ENCODE measurements at regions not wholly inside any gene's neighbourhood (a gene's known extent, or its start where the extent isn't known, plus 50 kb on each side); places are given as distances from the start of the nearest gene placed in this dataset.

GRCh38 chr10:91080776-91081175 lies 139.7 kb upstream of the PCGF5 start:
- ChIA-PET CTCF (interaction anchor here (1.3 to 1.8 kb wide), 2 partner anchors 10 to 106 kb away, joined by 3 to 4 read pairs; no protein-coding TSS in a partner anchor), POLR2A (no interaction called here)
- DNase-seq: no peak
- no peaks in the 10 kb centered on the region for H3K9me3 ChIP-seq
- no peak overlapping the region for H3K9ac ChIP-seq
- no peaks in the 10 kb centered on the region for H3K79me2 ChIP-seq (ENCODE audit: insufficient read depth)
- no peaks in the 10 kb centered on the region for H4K20me1 ChIP-seq (ENCODE audit: insufficient read depth)
- H3K4me2 ChIP-seq: no peak overlapping the region
- no peak overlapping the region for H3K27ac ChIP-seq (ENCODE audit: low read depth in 2 of 2, low read length in 1 of 2)
- no peaks in the 10 kb centered on the region for H3K36me3 ChIP-seq (replicated peaks in 1 of 2; ENCODE audit: control insufficient read depth in 1 of 2, insufficient read depth in 2 of 2, low read length in 1 of 2)
- H2AFZ ChIP-seq (ENCODE audit: low read depth): no peak overlapping the region
- H3F3A ChIP-seq (replicated peaks; ENCODE audit: insufficient read depth): no peaks in the 10 kb centered on the region
- no peak overlapping the region for H3K4me3 ChIP-seq (ENCODE audit: low read depth in 2 of 2, low read length in 1 of 2)
- peaks cover 0 to 15% of the 10 kb centered on the region in 2 experiments; a peak in 2 of 4 replicates for H3K4me1 ChIP-seq (ENCODE audit: control insufficient read depth in 1 of 2, insufficient read depth in 2 of 2, low read depth in 1 of 2, low read length in 1 of 2)
- H3K27me3 ChIP-seq (ENCODE audit: insufficient read depth): no peaks in the 10 kb centered on the region
- H3K9me2 ChIP-seq: no peaks in the 10 kb centered on the region
- 54% methylated on average over 1 of the region's 1 CpG for WGBS (ENCODE audit: low lambda C conversion rate)
- no peak for TF ChIP-seq POLR2AphosphoS5 (IDR thresholded peaks at IDR 0.05; ENCODE audit: low read depth, low read length)
- no peak for TF ChIP-seq TEAD4 (IDR thresholded peaks at IDR 0.05; ENCODE audit: borderline replicate concordance, insufficient read depth)
- no peak for TF ChIP-seq SIN3A (IDR thresholded peaks at IDR 0.05; ENCODE audit: borderline replicate concordance, low read depth, low read length)
- TF ChIP-seq NFIC (IDR thresholded peaks at IDR 0.05; ENCODE audit: borderline replicate concordance): no peak

DNA sequence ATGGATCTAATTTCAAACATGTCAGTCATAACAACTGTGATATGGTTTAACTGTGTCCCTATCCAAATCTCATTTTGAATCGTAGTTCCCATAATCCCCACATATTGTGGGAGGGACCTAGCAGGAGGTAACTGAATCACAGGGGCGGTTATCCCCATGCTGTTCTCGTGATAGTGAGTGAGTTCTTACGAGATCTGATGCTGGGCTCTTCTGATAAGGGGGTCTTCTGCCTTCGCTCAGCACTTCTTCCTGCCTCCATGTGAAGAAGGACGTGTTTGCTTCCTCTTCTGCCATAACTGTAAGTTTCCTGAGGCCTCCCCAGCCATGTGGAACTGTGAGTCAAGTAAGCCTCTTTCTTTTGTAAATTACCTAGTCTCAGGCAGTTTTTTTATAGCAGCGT lies 138.0 kb upstream of the PCGF5 start:
- DNase-seq: no peak
- Histone ChIP-seq H3K36me3 (replicated peaks in 1 of 2; ENCODE audit: control insufficient read depth in 1 of 2, insufficient read depth in 2 of 2, low read length in 1 of 2) (no peaks in the 10 kb centered on the region), H3K9me2 (no peaks in the 10 kb centered on the region), H2AFZ (ENCODE audit: low read depth) (no peak overlapping the region), H3F3A (replicated peaks; ENCODE audit: insufficient read depth) (no peaks in the 10 kb centered on the region), H3K4me3 (ENCODE audit: low read depth in 2 of 2, low read length in 1 of 2) (no peak overlapping the region), H3K27ac (ENCODE audit: low read depth in 2 of 2, low read length in 1 of 2) (no peak overlapping the region), H3K79me2 (ENCODE audit: insufficient read depth) (no peaks in the 10 kb centered on the region), H3K27me3 (ENCODE audit: insufficient read depth) (no peaks in the 10 kb centered on the region), H3K4me1 (ENCODE audit: control insufficient read depth in 1 of 2, insufficient read depth in 2 of 2, low read depth in 1 of 2, low read length in 1 of 2) (peaks cover 0 to 14% of the 10 kb centered on the region in 2 experiments; a peak in 2 of 4 replicates), H3K9ac (no peak overlapping the region), H3K4me2 (no peak overlapping the region), H3K9me3 (no peaks in the 10 kb centered on the region), H4K20me1 (ENCODE audit: insufficient read depth) (no peaks in the 10 kb centered on the region)
- ChIA-PET CTCF (interaction anchor here (1.8 kb wide), 1 partner anchor 8 kb away, joined by 4 read pairs; no protein-coding TSS in a partner anchor), POLR2A (no interaction called here)
- WGBS (ENCODE audit: low lambda C conversion rate): 66% methylated on average over 7 of the region's 7 CpGs
- no peak for TF ChIP-seq EP300 (IDR thresholded peaks at IDR 0.05; ENCODE audit: borderline replicate concordance in 1 of 2, low read depth in 1 of 2, low read length in 1 of 2)
- TF ChIP-seq USF1 (IDR thresholded peaks at IDR 0.05; ENCODE audit: borderline replicate concordance, low read depth): no peak
- no peak for TF ChIP-seq RAD21 (IDR thresholded peaks at IDR 0.05; ENCODE audit: low read length)
- TF ChIP-seq EZH2phosphoT487 (IDR thresholded peaks at IDR 0.05; ENCODE audit: borderline replicate concordance, low read depth): no peak
- no peak for TF ChIP-seq RXRA (IDR thresholded peaks at IDR 0.05; ENCODE audit: borderline replicate concordance, low read depth)
- no peak for TF ChIP-seq MEF2A (IDR thresholded peaks at IDR 0.05; ENCODE audit: borderline replicate concordance, low read depth)
- no peak for TF ChIP-seq GABPA (IDR thresholded peaks at IDR 0.05; ENCODE audit: low read depth)
- TF ChIP-seq, protein P1, sequence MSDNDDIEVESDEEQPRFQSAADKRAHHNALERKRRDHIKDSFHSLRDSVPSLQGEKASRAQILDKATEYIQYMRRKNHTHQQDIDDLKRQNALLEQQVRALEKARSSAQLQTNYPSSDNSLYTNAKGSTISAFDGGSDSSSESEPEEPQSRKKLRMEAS (IDR thresholded peaks at IDR 0.05; ENCODE audit: low read depth): no peak
- no peak for TF ChIP-seq POLR2AphosphoS5 (IDR thresholded peaks at IDR 0.05; ENCODE audit: low read depth, low read length)

Data from SK-N-SH (cell line).